Endothelial cell (in vitro differentiated cells): ENCODE measurements at regions not wholly inside any gene's neighbourhood (a gene's known extent, or its start where the extent isn't known, plus 50 kb on each side); places are given as distances from the start of the nearest gene placed in this dataset.

Experiments used
- DNase-seq: peaks from one replicate; pipeline ENCODE4 v3.0.0; 2021; ENCODE audit warnings: low spot score
- H3K27ac Mint-ChIP-seq: one replicate; pipeline ENCODE4 v1.8.0; 2021; ENCODE audit warnings: mixed read lengths, inconsistent platforms; ENCODE audit not compliant: unreplicated experiment
- H3K27me3 Mint-ChIP-seq: one replicate; pipeline ENCODE4 v1.8.0; 2021; ENCODE audit warnings: mild to moderate bottlenecking, moderate library complexity, mixed read lengths, inconsistent platforms; ENCODE audit not compliant: unreplicated experiment
- H3K36me3 Mint-ChIP-seq: one replicate; pipeline ENCODE4 v1.8.0; 2021; ENCODE audit warnings: mild to moderate bottlenecking, low read depth, mixed read lengths, inconsistent platforms; ENCODE audit not compliant: unreplicated experiment
- H3K4me1 Mint-ChIP-seq: one replicate; pipeline ENCODE4 v1.8.0; 2021; ENCODE audit warnings: mild to moderate bottlenecking, mixed read lengths, inconsistent platforms; ENCODE audit not compliant: unreplicated experiment
- H3K4me3 Mint-ChIP-seq: one replicate; pipeline ENCODE4 v1.8.0; 2021; ENCODE audit warnings: mild to moderate bottlenecking, mixed read lengths, inconsistent platforms; ENCODE audit not compliant: unreplicated experiment
- H3K9me3 Mint-ChIP-seq: one replicate; pipeline ENCODE4 v1.8.0; 2021; ENCODE audit warnings: mixed read lengths, inconsistent platforms; ENCODE audit not compliant: unreplicated experiment
- CTCF ChIP-seq: fragments of 200-600 bp; sonication (generic); IDR thresholded peaks from one replicate; pipeline ENCODE4 v1.5.0; 2021; ENCODE audit warnings: antibody characterized with exemption; ENCODE audit not compliant: unreplicated experiment

DNA sequence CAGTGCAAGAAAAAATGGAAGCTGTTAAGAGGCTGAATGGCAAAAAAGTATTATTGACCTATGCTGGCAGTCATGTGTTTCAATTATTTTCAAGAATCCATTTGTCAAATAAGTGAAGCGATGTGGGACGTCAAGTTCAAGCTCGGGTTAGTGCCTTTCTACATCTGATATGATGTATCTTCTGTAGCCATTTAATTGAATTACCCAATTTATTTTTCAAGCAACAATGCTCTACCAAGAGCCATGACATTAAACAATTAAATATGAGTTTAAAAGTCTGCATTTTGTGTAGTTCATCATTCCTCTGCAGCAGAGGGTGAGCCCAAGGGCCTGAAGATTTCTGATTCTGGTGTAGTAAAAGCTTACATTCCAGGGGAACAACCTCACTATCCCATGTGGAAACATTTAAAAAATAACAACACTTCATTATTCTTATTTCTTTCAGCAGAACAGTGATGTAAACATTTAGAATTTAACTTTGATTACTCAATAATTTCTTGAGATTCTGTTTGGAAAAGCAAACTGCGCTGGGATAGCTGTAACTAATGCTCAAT, 619.7 kb upstream of the ARRDC3 start:
- Mint-ChIP-seq H3K4me1 (peaks cover 3% of the 10 kb centered on the region), H3K27ac (no peak overlapping the region)

DNA sequence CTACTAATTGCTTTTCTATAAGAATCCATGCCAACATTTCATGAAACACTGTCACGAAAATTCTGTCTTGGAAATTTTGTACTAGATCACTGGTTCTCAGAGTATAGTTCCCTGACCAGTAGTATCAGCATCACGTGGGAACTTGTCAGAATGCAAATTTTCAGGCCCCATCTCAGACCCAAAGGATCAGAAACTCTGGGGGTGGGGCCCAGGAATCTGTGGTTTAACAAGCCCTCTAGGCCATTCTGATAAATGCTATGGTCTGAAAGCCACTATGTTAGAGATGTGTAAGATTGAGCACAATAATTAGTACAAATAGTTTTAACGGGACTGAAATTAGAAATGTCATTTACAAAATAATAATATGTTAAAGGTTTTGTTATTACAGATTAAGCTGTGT, 615.7 kb upstream of the ARRDC3 start:
- no peaks in the 10 kb centered on the region for H3K36me3 Mint-ChIP-seq
- DNase-seq, result no peak
- H3K4me1 Mint-ChIP-seq, result no peaks in the 10 kb centered on the region
- no peak overlapping the region for H3K27ac Mint-ChIP-seq
- H3K4me3 Mint-ChIP-seq, result no peak overlapping the region
- TF ChIP-seq CTCF, result no peak
- H3K9me3 Mint-ChIP-seq, result no peaks in the 10 kb centered on the region
- H3K27me3 Mint-ChIP-seq, result no peaks in the 10 kb centered on the region

More for the DNA sequence above, 619.7 kb upstream of the ARRDC3 start:
- no peak overlapping the region for H3K4me3 Mint-ChIP-seq
- no peak for DNase-seq
- no peaks in the 10 kb centered on the region for H3K27me3 Mint-ChIP-seq
- H3K9me3 Mint-ChIP-seq, result no peaks in the 10 kb centered on the region
- no peaks in the 10 kb centered on the region for H3K36me3 Mint-ChIP-seq
- TF ChIP-seq CTCF, result no peak

DNA sequence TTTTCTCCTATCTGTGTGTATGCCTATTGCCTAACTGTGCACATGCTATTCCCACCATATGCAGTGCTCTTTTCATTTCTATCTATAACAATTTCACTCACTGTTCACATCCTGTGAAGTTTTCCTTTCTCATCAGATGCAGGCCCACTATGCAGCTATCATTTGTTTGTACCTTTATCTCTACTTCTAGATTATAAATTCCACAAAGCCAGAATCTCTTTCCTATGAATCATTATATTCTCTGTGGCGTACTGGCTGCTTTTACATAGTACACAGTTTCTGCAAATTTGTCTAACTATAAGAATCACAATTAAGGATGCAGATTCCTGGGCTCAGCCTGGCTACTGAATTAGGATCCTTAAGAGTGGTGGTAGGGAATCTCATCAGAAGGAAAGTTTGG, 600.8 kb upstream of the ARRDC3 start:
- H3K4me1 Mint-ChIP-seq, result no peaks in the 10 kb centered on the region
- TF ChIP-seq CTCF, result no peak
- H3K4me3 Mint-ChIP-seq, result no peak overlapping the region
- H3K36me3 Mint-ChIP-seq, result no peaks in the 10 kb centered on the region
- no peaks in the 10 kb centered on the region for H3K27me3 Mint-ChIP-seq
- no peak for DNase-seq
- H3K27ac Mint-ChIP-seq, result no peak overlapping the region
- H3K9me3 Mint-ChIP-seq, result no peaks in the 10 kb centered on the region

DNA sequence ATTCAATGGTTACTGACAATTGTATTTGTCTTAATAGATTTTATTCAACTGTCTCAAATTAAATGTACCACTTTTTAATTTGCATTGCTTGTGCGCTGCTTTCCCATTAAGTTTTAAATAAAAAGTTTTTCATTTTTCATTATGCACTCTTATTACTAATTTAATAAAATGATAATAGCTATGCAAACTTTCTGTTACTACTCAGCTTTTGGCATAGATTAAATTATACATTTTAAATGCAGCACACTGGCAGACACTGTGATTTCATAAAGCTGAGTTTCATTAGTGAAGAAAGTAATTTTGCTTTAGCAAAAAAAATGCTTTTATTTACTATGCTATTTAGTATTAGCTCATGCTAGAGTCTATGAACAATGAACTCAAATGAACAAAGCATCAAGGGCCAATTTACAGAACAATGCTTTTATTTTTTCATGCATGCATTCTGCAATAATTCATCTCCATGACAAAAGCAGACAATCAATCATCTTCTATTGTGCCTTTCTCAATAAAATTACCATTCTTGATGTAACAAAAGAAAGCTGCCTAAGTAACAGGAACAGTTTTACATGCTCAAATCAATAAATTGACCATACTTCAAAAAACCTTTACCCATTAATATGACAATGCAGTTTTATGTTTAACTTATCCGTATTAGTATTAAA, 595.2 kb upstream of the ARRDC3 start:
- Mint-ChIP-seq H3K36me3 (no peaks in the 10 kb centered on the region), H3K27me3 (no peaks in the 10 kb centered on the region)
- no peak for TF ChIP-seq CTCF

GRCh38 chr5:91977579-91977978, 594.5 kb upstream of the ARRDC3 start:
- Mint-ChIP-seq H3K27me3 (no peaks in the 10 kb centered on the region), H3K4me1 (no peaks in the 10 kb centered on the region), H3K27ac (no peak overlapping the region), H3K4me3 (no peak overlapping the region), H3K9me3 (no peaks in the 10 kb centered on the region), H3K36me3 (no peaks in the 10 kb centered on the region)
- no peak for TF ChIP-seq CTCF
- no peak for DNase-seq

More for the DNA sequence above, 595.2 kb upstream of the ARRDC3 start:
- Mint-ChIP-seq H3K4me3 (no peak overlapping the region), H3K4me1 (no peaks in the 10 kb centered on the region), H3K9me3 (no peaks in the 10 kb centered on the region), H3K27ac (no peak overlapping the region)
- DNase-seq, result no peak
